NCI-H774 (cell line): ENCODE measurements at regions not wholly inside any gene's neighbourhood (a gene's known extent, or its start where the extent isn't known, plus 50 kb on each side); places are given as distances from the start of the nearest gene placed in this dataset.

Source experiments
- DNase-seq: peaks from one replicate; lab custom pipeline; 2025; lab: John Stamatoyannopoulos, UW

GRCh38 chr4:114177628-114178027 is 198.2 kb upstream of the ARSJ start:
- DNase-seq: no peak

GRCh38 chr4:114178392-114178791 is 198.9 kb upstream of the ARSJ start:
- DNase-seq: no peak

- no peak for DNase-seq
Measured at GRCh38 chr4:114180481-114180880, 201.0 kb upstream of the ARSJ start.

GRCh38 chr4:114184901-114185300 is 205.5 kb upstream of the ARSJ start:
- DNase-seq: no peak

GRCh38 chr4:114187592-114187991 is 208.1 kb upstream of the ARSJ start:
- DNase-seq: no peak

GRCh38 chr4:114191496-114191895 is 212.0 kb upstream of the ARSJ start:
- DNase-seq: no peak

GRCh38 chr4:114192854-114193253 is 213.4 kb upstream of the ARSJ start:
- DNase-seq: no peak

GRCh38 chr4:114193624-114194399 is 214.4 kb upstream of the ARSJ start:
- no peak for DNase-seq

- no peak for DNase-seq
Measured at GRCh38 chr4:114196606-114197005, 217.2 kb upstream of the ARSJ start.

- DNase-seq: no peak
Measured at GRCh38 chr4:114200026-114200425, 220.6 kb upstream of the ARSJ start.

- DNase-seq: no peak
Measured at GRCh38 chr4:114205261-114205660, 225.8 kb upstream of the ARSJ start.

- no peak for DNase-seq
Measured at GRCh38 chr4:114208574-114209151, 229.2 kb upstream of the ARSJ start.

- no peak for DNase-seq
Measured at GRCh38 chr4:114209584-114209983, 230.1 kb upstream of the ARSJ start.

GRCh38 chr4:114211556-114211955 is 232.1 kb upstream of the ARSJ start:
- DNase-seq: no peak

- DNase-seq: no peak
Measured at GRCh38 chr4:114217150-114217817, 237.8 kb upstream of the ARSJ start.

GRCh38 chr4:114223580-114223979 is 244.1 kb upstream of the ARSJ start:
- DNase-seq: no peak

GRCh38 chr4:114225436-114225835 is 246.0 kb upstream of the ARSJ start:
- DNase-seq: no peak

- DNase-seq: no peak
Measured at GRCh38 chr4:114226179-114226578, 246.7 kb upstream of the ARSJ start.

- no peak for DNase-seq
Measured at GRCh38 chr4:114226968-114227760, 247.7 kb upstream of the ARSJ start.

- no peak for DNase-seq
Measured at GRCh38 chr4:114229706-114230105, 250.3 kb upstream of the ARSJ start.

- no peak for DNase-seq
Measured at GRCh38 chr4:114236171-114236769, 256.8 kb upstream of the ARSJ start.

- no peak for DNase-seq
Measured at GRCh38 chr4:114237997-114238396, 258.6 kb upstream of the ARSJ start.
